GM23338 (cell line): ENCODE measurements at regions not wholly inside any gene's neighbourhood (a gene's known extent, or its start where the extent isn't known, plus 50 kb on each side); places are given as distances from the start of the nearest gene placed in this dataset.
A peak's percentile ranks its signal among the peaks of the same experiment; 100 is the strongest.
"Not testable (repeated sequence)": the region's sequence is repeated elsewhere in the genome, so short reads cannot be mapped to it uniquely, and the experiment has no call there.

ENCODE experiments used
- ATAC-seq: fragments of 200-7000 bp; cut with Tn5 transposase; 3 replicates; pipeline ENCODE4 v1.9.1; 2020
- DNase-seq: peaks from one replicate; pipeline ENCODE4 v3.0.0-alpha.2; 2015; ENCODE audit warnings: low spot score
- H2AFZ ChIP-seq: fragments of 200-600 bp; sonication (generic); 2 replicates; pipeline ENCODE4 v1.8.0; 2016; ENCODE audit warnings: antibody characterized with exemption, mild to moderate bottlenecking, moderate library complexity
- H3F3A ChIP-seq: fragments of 200-600 bp; sonication (generic); replicated peaks from 2 replicates; pipeline ENCODE4 v1.8.0; 2017; ENCODE audit warnings: antibody characterized with exemption, mixed run types, low read depth
- H3K27ac ChIP-seq: fragments of 200-600 bp; sonication (generic); 2 replicates; pipeline ENCODE4 v1.6.1; 2016; ENCODE audit warnings: low read depth
- H3K27me3 ChIP-seq: fragments of 200-600 bp; sonication (generic); 2 replicates; pipeline ENCODE4 v1.8.0; 2016; ENCODE audit warnings: mild to moderate bottlenecking, mixed run types, moderate library complexity; ENCODE audit not compliant: insufficient read depth
- H3K36me3 ChIP-seq: fragments of 200-600 bp; sonication (generic); 2 replicates; pipeline ENCODE4 v1.8.0; 2016; ENCODE audit warnings: mild to moderate bottlenecking; ENCODE audit not compliant: insufficient read depth
- H3K4me1 ChIP-seq: fragments of 200-600 bp; sonication (generic); 2 replicates; pipeline ENCODE4 v1.8.0; 2016; ENCODE audit warnings: mild to moderate bottlenecking, moderate library complexity; ENCODE audit not compliant: insufficient read depth
- H3K4me2 ChIP-seq: fragments of 200-600 bp; sonication (generic); 2 replicates; pipeline ENCODE4 v1.7.1; 2017; ENCODE audit warnings: mixed run types
- H3K4me3 ChIP-seq: fragments of 200-600 bp; sonication (generic); 2 replicates; pipeline ENCODE4 v1.6.1; 2016; ENCODE audit warnings: mixed run types
- H3K79me2 ChIP-seq: fragments of 200-600 bp; sonication (generic); replicated peaks from 2 replicates; pipeline ENCODE4 v1.8.0; 2017; ENCODE audit warnings: mild to moderate bottlenecking; ENCODE audit not compliant: insufficient read depth
- H3K9me2 ChIP-seq: fragments of 200-600 bp; sonication (generic); 2 replicates; pipeline ENCODE4 v1.8.0; 2017; ENCODE audit not compliant: insufficient read depth
- H4K20me1 ChIP-seq: fragments of 200-600 bp; sonication (generic); replicated peaks from 2 replicates; pipeline ENCODE4 v1.8.0; 2017; ENCODE audit warnings: mild to moderate bottlenecking; ENCODE audit not compliant: insufficient read depth
- H3K27ac Mint-ChIP-seq: 2 replicates; pipeline ENCODE4 v1.8.0; 2020; ENCODE audit warnings: inconsistent platforms, mild to moderate bottlenecking, moderate library complexity, mixed read lengths
- H3K27me3 Mint-ChIP-seq: 3 replicates; pipeline ENCODE4 v1.8.0; 2022; ENCODE audit warnings: low read depth, mild to moderate bottlenecking, moderate library complexity, mixed read lengths, inconsistent platforms; ENCODE audit not compliant: insufficient read depth, poor library complexity
- H3K36me3 Mint-ChIP-seq: 3 replicates; pipeline ENCODE4 v1.8.0; 2021; ENCODE audit warnings: low read depth, mild to moderate bottlenecking, inconsistent platforms, moderate library complexity, mixed read lengths
- H3K4me1 Mint-ChIP-seq: 3 replicates; pipeline ENCODE4 v1.8.0; 2020; ENCODE audit warnings: mild to moderate bottlenecking, inconsistent platforms, mixed read lengths
- H3K4me3 Mint-ChIP-seq: 3 replicates; pipeline ENCODE4 v1.8.0; 2021; ENCODE audit warnings: moderate library complexity, mild to moderate bottlenecking, inconsistent platforms, mixed read lengths
- H3K9me3 Mint-ChIP-seq: 3 replicates; pipeline ENCODE4 v1.8.0; 2020; ENCODE audit warnings: moderate library complexity, mild to moderate bottlenecking, inconsistent platforms, mixed read lengths
- CTCF ChIP-seq, 2 experiments: fragments of 200-600 bp in 1 of 2; sonication (generic) in 1 of 2; conservative IDR thresholded peaks; 2 replicates each; pipeline versions ENCODE4 v1.5.1 to v1.6.1; 2016 to 2017; ENCODE audit warnings: antibody characterized with exemption in 2 of 2, low read depth in 2 of 2, mild to moderate bottlenecking in 2 of 2, moderate library complexity in 1 of 2
- NANOG ChIP-seq: IDR thresholded peaks from 2 replicates; pipeline ENCODE4 v1.6.1; 2016; ENCODE audit warnings: antibody characterized with exemption, borderline replicate concordance
- POLR2AphosphoS5 ChIP-seq: IDR thresholded peaks from 2 replicates; pipeline ENCODE4 v1.6.1; 2016; ENCODE audit warnings: antibody characterized with exemption, low read depth
- TF ChIP-seq, protein P1 (sequence below): IDR thresholded peaks from one replicate; pipeline ENCODE4 v1.6.1; 2018; ENCODE audit warnings: antibody characterized with exemption; ENCODE audit not compliant: unreplicated experiment

- Histone ChIP-seq H3K27me3 (no peaks in the 10 kb centered on the region), H3K36me3 (no peaks in the 10 kb centered on the region), H3K9me2 (no peaks in the 10 kb centered on the region), H3K4me2 (no peak overlapping the region), H3K79me2 (no peaks in the 10 kb centered on the region), H3K4me3 (no peak overlapping the region), H3K27ac (no peak overlapping the region), H3F3A (no peaks in the 10 kb centered on the region), H2AFZ (no peak overlapping the region), H4K20me1 (no peaks in the 10 kb centered on the region), H3K4me1 (peaks cover 14% of the 10 kb centered on the region)
- ATAC-seq: no peak
- H3K4me1 Mint-ChIP-seq: peaks cover 23% of the 10 kb centered on the region
- H3K27me3 Mint-ChIP-seq: peaks cover 4% of the 10 kb centered on the region
- TF ChIP-seq NANOG (no peak), POLR2AphosphoS5 (no peak)
- peak; percentile 40 for DNase-seq
- no peak overlapping the region for H3K4me3 Mint-ChIP-seq
- H3K36me3 Mint-ChIP-seq: no peaks in the 10 kb centered on the region
- H3K27ac Mint-ChIP-seq: no peak overlapping the region
- H3K9me3 Mint-ChIP-seq: no peaks in the 10 kb centered on the region
Observed at GRCh38 chr12:115867854-115868253, 409.6 kb downstream of the MED13L start.

DNA sequence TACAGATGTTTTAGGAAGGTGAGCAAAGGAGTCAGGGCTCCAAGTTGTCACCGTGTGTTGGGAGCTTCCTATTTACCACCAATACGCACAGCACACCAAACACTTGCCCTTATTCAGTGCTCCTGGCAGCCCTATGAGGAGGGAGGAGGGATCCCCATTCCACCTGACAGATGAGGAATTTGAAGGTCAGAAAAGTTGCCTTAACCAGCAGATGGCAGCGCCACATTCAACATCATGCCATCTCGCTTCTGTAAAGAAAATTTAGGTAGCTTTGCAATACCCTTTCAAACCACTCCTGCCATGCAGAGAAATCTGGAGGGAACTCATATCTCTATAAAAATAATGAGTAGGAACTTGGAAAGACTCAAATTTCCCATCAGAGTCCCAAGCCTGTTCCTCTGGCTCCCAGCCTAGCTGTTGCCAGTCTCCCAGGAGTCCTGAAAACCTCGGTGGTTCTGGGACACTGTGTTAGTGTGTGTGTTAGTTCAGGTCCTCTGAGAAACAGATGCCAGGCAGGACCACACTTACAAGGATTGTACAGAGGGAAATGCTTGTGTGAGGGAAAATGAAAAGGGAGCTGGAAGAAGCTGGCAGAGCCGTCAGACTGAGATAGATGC, 410.5 kb downstream of the MED13L start:
- no peak overlapping the region for H2AFZ ChIP-seq
- H3K4me2 ChIP-seq: no peak overlapping the region
- H3K4me3 ChIP-seq: no peak overlapping the region
- peaks cover 6% of the 10 kb centered on the region for H3K4me1 ChIP-seq
- Mint-ChIP-seq H3K4me1 (peaks cover 14% of the 10 kb centered on the region), H3K27ac (no peak overlapping the region), H3K4me3 (no peak overlapping the region), H3K36me3 (no peaks in the 10 kb centered on the region), H3K27me3 (peaks cover 4% of the 10 kb centered on the region), H3K9me3 (no peaks in the 10 kb centered on the region)
- H3F3A ChIP-seq: no peaks in the 10 kb centered on the region
- no peaks in the 10 kb centered on the region for H3K36me3 ChIP-seq
- H3K9me2 ChIP-seq: no peaks in the 10 kb centered on the region
- H3K27me3 ChIP-seq: no peaks in the 10 kb centered on the region
- DNase-seq (peak; percentile 67), ATAC-seq (peak; percentile 75)
- TF ChIP-seq, protein P1, sequence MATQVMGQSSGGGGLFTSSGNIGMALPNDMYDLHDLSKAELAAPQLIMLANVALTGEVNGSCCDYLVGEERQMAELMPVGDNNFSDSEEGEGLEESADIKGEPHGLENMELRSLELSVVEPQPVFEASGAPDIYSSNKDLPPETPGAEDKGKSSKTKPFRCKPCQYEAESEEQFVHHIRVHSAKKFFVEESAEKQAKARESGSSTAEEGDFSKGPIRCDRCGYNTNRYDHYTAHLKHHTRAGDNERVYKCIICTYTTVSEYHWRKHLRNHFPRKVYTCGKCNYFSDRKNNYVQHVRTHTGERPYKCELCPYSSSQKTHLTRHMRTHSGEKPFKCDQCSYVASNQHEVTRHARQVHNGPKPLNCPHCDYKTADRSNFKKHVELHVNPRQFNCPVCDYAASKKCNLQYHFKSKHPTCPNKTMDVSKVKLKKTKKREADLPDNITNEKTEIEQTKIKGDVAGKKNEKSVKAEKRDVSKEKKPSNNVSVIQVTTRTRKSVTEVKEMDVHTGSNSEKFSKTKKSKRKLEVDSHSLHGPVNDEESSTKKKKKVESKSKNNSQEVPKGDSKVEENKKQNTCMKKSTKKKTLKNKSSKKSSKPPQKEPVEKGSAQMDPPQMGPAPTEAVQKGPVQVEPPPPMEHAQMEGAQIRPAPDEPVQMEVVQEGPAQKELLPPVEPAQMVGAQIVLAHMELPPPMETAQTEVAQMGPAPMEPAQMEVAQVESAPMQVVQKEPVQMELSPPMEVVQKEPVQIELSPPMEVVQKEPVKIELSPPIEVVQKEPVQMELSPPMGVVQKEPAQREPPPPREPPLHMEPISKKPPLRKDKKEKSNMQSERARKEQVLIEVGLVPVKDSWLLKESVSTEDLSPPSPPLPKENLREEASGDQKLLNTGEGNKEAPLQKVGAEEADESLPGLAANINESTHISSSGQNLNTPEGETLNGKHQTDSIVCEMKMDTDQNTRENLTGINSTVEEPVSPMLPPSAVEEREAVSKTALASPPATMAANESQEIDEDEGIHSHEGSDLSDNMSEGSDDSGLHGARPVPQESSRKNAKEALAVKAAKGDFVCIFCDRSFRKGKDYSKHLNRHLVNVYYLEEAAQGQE: no peak
- TF ChIP-seq CTCF (conservative IDR thresholded peaks at IDR 0.05; ENCODE audit: low read depth in 2 of 2): peak; percentile 48 to 70
- no peaks in the 10 kb centered on the region for H4K20me1 ChIP-seq
- no peak overlapping the region for H3K27ac ChIP-seq
- H3K79me2 ChIP-seq: no peaks in the 10 kb centered on the region

GRCh38 chr12:115866281-115866680, 411.2 kb downstream of the MED13L start:
- not testable (repeated sequence) for H4K20me1 ChIP-seq, H3K36me3 Mint-ChIP-seq, ATAC-seq, H3K27ac Mint-ChIP-seq, H3K79me2 ChIP-seq, H3K27me3 Mint-ChIP-seq, H3K4me3 Mint-ChIP-seq, H3K27ac ChIP-seq, H3K4me3 ChIP-seq, H3K27me3 ChIP-seq, H3K4me2 ChIP-seq, DNase-seq, H3K4me1 Mint-ChIP-seq, H3K9me3 Mint-ChIP-seq, H3K4me1 ChIP-seq, H2AFZ ChIP-seq, H3K9me2 ChIP-seq, H3F3A ChIP-seq, H3K36me3 ChIP-seq
